RWPE1 (cell line): ENCODE measurements at regions not wholly inside any gene's neighbourhood (a gene's known extent, or its start where the extent isn't known, plus 50 kb on each side); places are given as distances from the start of the nearest gene placed in this dataset.

Experiments
- CTCF ChIA-PET: fragments of 350-600 bp; sonication (Branson Sonifier 250); formaldehyde crosslinking; extraction: SDS; loops from one replicate; lab custom pipeline; 2021; lab: Yijun Ruan, JAX
- POLR2A ChIA-PET: fragments of 400-600 bp; formaldehyde crosslinking; extraction: SDS; loops from one replicate; lab custom pipeline; 2020; ENCODE audit warnings: antibody characterized with exemption; ENCODE audit not compliant: low non-redundant PET; lab: Yijun Ruan, JAX
- DNase-seq: peaks from one replicate; pipeline ENCODE4 v3.0.0; 2012; ENCODE audit warnings: low spot score
- H3K27ac ChIP-seq: fragments of 450-650 bp; 2 replicates; pipeline ENCODE4 v1.5.1; 2017
- TF ChIP-seq, protein P1 (sequence below): fragments of 450-650 bp; conservative IDR thresholded peaks from 2 replicates; pipeline ENCODE4 v1.5.1; 2017; ENCODE audit warnings: low read depth, mild to moderate bottlenecking

DNA sequence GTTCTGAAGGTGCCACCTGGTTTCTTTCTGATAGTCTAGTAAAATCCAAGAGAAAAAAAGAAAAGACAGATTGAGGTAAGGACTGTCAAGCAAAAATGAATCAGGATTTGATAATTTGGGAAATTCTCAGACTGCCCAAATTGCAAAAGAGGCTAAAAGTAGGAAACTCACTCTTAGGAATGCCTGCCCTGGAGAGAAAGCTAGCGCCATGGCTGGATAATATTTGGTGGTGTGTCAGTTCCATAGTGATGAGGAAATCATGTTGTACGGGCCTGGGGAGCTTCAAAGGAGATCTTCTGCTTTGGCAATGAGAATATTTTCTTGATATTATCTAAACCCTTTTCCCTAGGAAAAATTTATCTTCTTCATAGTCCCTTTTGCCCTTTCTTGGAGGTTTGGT, 1008.1 kb upstream of the SLC10A2 start:
- H3K27ac ChIP-seq: no peak overlapping the region
- DNase-seq: no peak
- CTCF ChIA-PET: no interaction called here
- TF ChIP-seq, protein P1, sequence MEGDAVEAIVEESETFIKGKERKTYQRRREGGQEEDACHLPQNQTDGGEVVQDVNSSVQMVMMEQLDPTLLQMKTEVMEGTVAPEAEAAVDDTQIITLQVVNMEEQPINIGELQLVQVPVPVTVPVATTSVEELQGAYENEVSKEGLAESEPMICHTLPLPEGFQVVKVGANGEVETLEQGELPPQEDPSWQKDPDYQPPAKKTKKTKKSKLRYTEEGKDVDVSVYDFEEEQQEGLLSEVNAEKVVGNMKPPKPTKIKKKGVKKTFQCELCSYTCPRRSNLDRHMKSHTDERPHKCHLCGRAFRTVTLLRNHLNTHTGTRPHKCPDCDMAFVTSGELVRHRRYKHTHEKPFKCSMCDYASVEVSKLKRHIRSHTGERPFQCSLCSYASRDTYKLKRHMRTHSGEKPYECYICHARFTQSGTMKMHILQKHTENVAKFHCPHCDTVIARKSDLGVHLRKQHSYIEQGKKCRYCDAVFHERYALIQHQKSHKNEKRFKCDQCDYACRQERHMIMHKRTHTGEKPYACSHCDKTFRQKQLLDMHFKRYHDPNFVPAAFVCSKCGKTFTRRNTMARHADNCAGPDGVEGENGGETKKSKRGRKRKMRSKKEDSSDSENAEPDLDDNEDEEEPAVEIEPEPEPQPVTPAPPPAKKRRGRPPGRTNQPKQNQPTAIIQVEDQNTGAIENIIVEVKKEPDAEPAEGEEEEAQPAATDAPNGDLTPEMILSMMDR: no peak
- POLR2A ChIA-PET: no interaction called here

DNA sequence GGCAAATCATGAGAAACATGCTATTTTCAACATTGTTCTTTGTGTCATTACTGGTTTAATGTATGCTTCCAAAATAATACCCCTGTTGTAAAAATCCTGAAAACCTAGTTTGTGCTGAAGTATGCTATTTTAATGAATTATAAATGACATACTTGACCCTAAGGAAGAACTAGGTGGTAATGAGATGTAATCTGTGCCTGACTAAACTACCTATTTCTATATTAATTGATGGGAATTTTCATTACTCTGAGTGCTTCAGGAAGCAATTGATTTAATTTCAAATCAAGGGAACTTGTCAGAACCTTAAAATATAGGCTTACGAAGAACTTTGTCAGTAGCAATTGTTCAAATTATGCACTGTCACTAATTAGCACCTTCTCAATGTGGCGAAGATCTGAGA, 1005.6 kb upstream of the SLC10A2 start:
- H3K27ac ChIP-seq: no peak overlapping the region
- CTCF ChIA-PET: no interaction called here
- TF ChIP-seq, protein P1: no peak
- no peak for DNase-seq
- POLR2A ChIA-PET: no interaction called here

DNA sequence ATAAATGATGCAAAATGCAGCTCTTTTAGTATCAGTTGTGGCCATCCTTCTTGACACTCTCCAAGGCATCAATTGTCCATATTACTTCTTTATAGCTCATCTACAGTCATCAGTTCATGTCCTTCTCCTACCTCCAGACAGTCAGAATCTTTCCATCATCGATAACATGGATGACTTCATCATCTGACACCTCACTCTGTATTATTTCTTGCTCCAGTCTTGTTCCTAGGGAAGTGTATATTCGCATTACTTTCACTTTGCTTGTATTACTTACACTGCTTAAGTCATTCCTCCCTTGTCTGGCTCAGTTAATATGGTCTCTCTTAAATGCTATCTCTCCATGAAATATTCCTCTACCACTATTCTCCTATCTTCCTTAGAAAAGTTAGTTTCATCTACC, 999.1 kb upstream of the SLC10A2 start:
- TF ChIP-seq, protein P1: no peak
- POLR2A ChIA-PET: no interaction called here
- CTCF ChIA-PET: no interaction called here
- no peak overlapping the region for H3K27ac ChIP-seq
- no peak for DNase-seq

DNA sequence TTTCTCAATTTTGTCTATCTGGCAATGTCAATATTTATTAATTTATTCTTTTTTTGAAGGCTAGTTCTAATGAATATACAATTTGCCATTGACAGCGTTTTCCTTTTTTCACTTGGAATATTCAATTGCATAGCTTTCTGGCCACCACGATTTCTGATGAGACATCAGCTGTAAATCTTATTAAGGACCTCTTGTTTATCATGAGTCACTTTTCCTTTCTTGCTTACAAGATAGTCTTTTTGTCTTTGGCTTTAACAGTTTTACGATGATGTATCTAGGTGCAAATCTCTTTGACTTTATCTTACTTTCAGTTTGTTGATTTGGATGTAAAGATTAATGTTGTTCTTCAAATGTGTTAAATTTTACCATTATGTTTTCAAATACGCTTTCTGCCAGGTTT, 991.6 kb upstream of the SLC10A2 start:
- ChIA-PET POLR2A (no interaction called here), CTCF (no interaction called here)
- TF ChIP-seq, protein P1: no peak
- DNase-seq: no peak
- H3K27ac ChIP-seq: no peak overlapping the region

DNA sequence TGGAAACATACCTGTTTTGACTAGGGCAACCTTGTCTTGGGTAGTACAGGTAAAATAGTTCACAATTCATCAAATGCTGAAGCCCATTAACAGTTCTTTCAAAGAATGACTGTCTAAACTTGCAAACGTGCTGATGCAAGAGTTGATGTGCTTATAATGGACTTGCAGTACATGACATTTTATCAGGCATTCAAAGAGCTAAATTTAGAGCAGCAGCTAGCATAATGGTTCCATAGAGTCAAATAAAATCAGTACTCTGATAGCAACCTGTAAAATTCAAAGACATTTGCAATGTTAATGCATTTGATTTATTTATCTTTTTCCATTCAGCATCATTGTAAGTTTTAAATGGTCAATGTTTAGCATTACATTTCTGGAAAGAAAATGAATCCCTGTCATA, 979.7 kb upstream of the SLC10A2 start:
- DNase-seq: no peak
- H3K27ac ChIP-seq: no peak overlapping the region
- ChIA-PET CTCF (no interaction called here), POLR2A (no interaction called here)
- TF ChIP-seq, protein P1: no peak

DNA sequence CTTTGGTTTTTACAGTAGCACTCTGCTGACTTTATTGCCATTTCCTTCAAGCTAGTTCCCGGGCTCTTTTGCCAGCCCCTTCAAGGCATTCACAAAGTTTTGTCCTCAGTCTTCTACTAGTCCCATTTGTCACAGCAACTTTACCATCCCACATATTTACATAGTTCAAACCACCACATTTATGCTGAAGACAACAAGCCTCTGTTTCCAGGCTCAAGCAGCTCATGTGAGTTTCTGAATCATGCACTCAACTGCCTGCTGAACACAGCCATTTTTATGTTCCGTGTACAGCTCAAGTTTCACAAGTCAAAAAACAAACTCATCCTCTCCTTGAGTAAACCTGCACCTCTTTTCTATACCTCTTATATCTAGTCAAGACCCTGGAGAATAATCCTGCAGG, 977.0 kb upstream of the SLC10A2 start:
- DNase-seq: no peak
- TF ChIP-seq, protein P1: no peak
- H3K27ac ChIP-seq: no peak overlapping the region
- ChIA-PET POLR2A (no interaction called here), CTCF (interaction anchor here (0.6 kb wide), 1 partner anchor 420 kb away, joined by 4 read pairs; no protein-coding TSS in a partner anchor)

DNA sequence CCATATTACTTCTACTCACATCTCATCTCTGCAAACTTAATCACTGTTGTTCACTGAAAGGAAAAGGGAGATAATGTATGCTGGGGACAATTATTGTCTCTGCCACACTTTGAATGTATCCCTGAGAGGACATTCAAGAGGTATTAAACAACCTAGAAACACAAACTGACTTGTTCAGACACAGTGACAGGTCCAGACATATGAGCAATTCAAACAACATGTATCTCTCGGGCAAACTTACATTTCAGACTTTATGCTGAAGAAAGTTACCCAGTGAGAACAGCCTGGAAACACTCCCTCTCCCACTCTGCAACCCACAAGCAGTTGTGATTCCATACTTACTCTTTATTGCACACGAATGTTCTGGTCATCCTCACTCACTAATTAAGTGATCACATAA, 968.7 kb upstream of the SLC10A2 start:
- POLR2A ChIA-PET: no interaction called here
- CTCF ChIA-PET: no interaction called here
- no peak overlapping the region for H3K27ac ChIP-seq
- TF ChIP-seq, protein P1: no peak
- no peak for DNase-seq
